GM19438 (cell line): ENCODE measurements at regions not wholly inside any gene's neighbourhood (a gene's known extent, or its start where the extent isn't known, plus 50 kb on each side); places are given as distances from the start of the nearest gene placed in this dataset.

Source experiments
- ATAC-seq: cut with Tn5 transposase; IDR thresholded peaks from one replicate; pipeline ENCODE4 v1.9.1; 2021; ENCODE audit warnings: low read depth; ENCODE audit not compliant: unreplicated experiment

DNA sequence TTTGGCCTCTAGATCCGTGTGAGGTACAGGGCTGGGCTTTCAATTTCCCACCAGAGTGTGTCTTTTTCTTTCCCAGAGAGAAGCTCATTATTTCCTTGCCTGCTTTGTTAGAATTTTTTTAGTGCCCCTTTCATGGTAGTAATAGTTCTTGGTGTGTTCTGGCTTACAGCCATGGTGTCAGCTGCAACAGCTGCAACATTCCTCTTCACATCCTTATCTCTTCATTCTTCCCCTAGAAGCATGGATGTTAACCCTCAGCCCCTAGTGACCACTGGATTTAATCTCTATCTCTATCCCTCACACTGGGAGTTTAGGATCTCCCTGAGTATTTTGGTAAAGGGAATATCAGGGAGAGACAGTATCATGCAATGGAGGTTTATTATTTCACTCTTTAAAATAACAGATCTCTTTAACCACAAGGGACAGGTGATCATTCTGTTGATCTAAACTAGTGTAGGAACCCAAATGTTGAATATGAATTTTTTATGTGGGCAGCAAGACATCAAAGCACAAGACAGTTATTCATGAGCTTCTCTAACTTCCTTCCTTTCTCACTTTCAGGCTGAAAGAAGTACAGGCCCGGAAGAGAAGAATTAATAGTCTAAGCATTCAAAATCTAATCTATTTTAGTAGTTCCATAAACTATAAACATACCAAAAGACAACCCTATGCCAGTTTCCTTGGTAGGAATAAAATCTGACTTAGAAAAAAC is 160.2 kb downstream of the FAM170A start:
- no peak for ATAC-seq

DNA sequence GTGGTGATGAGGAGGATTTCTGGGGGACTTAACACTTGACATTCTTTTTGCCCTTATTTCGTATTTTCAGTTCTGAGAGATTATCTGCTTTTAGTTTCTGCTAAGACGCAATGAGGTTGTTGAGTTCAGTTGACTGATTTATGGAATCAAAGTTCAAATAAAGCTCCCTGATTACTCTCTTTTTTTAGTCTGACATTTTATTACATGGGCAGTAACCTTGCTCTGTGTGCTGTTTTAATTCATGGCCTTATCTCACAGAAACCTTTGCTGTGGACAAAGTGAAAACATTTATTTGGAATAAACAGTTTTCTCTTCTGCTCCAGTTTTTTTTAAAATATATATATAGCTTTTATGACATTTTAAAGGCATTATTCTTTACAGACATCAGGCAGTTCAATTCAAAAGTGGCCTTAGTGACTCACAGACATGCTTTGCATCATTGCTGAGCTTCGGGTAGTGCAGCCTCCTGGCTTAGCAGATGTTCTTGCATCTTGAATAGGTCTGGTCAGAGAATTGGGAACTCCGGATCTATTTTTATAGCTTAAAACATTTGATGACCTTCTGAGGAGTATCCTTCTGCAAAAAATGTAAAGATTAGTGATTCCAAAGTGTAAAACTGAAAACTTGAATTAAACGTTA is 162.9 kb downstream of the FAM170A start:
- ATAC-seq, result no peak

DNA sequence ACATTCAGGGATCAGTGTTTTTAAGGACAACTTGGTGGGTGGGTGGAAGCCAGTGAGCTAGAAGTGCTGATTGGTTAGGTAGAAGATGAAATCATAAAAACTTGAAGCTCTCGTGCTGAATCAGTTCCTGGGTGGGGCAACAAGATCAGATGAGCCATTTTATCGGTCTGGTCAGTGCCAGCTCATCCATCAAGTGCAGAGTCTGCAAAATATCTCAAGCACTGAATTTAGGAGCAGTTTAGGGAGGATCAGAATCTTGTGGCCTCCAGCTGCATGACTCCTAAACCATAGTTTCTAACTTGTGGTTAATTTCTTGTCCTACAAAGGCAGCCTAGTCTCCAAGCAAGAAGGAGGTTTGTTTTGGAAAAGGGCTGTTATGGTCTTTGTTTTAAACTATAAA is 166.4 kb downstream of the FAM170A start:
- ATAC-seq, result no peak

DNA sequence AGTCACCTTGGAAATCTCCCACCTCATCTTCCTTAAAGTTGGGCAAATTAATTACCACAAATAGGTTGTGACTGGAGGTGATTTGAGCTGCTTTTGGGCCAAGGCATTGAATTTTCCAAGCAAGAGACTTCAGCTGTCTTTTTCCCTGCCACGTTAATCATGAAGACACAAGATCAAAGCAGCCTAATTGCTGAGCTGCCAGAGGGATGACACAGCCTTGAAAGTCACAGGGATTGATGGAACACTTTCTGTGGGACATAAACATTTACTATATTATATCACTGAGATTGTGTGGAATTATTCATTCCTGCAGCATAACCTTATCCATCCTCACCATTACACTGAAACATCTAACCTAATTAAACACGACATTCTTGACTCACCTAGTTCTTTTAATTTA is 172.2 kb downstream of the FAM170A start:
- no peak for ATAC-seq

DNA sequence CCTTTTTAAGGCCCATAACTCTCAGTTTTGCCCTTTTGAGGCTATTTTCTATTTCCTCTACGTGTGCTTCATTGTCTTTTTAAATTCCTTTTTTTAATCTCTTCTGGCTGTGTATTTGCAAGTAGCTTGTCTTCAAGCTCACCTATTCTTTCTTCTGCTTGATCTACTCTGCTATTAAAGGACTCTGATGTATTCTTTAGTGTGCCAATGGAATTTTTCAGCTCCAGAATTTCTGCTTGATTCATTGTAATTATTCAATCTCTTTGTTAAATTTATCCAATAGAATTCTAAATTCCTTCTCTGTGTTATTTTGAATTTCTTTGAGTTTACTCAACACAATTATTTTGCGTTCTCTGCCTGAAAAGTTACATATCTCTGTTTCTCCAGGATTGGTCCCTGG is 178.7 kb downstream of the FAM170A start:
- no peak for ATAC-seq

DNA sequence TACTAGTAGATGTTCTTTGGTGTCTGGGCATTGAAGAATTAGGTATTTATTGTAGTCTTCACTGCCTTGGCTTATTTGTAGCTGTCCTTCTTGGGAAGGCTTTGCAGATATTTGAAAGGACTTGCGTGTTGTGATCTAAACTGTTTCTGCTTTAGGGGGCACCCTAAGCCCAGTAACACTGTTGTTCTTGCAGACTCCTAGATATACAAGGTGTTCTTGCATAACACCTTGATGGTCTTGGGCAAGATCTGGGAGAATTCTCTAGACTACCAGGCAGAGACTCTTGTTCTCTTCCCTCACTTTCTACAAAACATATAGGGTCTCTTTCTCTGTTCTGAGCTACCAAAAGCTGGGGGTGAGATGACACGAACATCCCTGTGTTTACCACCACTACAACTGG is 179.1 kb downstream of the FAM170A start:
- ATAC-seq, result no peak

DNA sequence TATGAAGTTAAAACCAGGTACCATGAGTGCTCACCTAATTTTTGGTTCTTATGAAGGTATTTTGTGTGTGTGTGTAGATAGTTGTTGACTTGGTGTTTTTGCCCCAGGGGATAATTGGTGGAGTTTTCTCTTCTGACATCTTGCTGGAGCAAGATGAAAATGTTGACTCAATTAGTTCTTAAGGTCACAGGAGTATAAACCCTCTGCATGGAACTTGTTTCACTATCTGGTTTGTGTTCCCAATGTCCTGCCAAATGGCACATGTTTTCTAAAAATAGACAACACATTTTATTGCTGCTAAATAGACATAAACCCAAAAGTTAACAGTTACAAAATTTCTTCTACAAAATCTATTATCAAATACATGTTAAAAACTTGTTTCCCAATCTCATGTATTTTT is 180.9 kb downstream of the FAM170A start:
- ATAC-seq, result no peak

DNA sequence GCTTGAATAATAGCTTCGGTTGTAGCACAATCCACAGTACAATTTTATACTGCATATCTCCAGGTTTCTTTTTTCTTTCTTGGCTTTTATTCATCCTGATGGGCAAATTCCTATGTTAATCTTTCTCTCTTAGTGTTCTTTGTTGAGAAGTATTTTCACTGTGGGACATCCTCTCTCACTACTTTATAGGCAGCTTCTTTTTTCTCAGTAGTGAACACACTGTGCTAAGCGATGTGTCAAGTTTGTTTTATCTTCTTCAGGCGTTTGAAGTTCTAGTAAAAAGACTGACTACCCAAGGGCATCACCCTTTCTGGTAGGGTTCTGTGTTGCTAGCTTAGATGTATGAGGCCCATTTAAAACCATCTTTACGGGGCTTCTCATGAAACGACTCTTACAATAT is 182.1 kb downstream of the FAM170A start:
- ATAC-seq, result no peak

DNA sequence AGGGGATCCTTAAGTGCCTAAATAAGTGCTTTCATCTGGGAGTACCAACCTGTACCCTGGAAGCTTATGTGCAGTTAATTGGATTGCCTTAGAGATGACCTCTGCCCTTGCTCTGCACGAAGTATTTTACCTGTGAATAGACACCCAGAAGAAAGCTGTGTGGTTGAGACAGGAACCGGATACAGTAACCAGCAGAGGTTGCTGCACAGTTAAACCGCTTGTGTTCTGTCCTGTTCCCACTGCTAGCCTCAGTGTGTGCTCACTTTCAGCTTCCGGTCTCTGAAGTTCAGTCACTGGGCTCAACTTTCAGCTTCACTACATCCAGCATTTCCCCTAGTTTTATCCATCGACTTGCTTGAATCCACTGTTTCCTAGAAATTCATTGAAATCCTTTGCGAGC is 185.3 kb downstream of the FAM170A start:
- ATAC-seq, result no peak

DNA sequence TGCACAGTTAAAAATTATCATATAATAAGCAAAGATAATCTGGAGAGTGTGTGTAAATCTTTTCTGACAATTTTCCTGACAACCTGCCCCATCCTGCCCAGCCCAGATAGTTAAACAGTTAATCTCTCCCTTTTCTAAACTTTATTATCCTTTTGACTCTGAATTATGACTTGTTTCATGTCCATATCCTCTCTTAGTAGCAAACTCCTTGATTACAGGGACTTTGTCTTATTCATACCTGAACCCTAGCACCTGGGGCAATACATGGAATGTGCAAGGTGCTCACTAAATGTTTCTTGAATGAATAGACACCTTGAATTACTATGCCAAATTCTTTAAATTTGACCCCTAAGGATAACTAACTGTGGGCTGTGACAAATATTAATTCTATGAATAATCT is 186.7 kb downstream of the FAM170A start:
- no peak for ATAC-seq

DNA sequence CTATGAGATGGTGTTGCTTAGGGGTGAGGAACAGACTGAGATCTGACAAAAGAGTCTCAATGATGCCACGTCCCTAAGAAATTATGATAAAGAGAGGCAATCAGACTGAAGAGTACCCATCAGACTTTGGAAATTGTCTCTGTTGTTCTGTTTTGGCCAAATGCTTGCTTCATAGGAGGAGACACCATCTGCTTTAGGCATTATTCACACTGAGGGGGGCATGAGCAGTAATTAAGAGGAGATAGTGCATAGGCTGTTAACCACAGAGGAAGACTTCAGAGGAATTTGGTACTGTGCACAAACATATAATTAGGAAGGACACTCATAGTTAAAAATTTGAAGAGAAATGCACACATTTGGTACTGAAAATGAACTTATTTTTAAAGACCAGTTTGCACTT is 190.7 kb downstream of the FAM170A start:
- ATAC-seq, result no peak

DNA sequence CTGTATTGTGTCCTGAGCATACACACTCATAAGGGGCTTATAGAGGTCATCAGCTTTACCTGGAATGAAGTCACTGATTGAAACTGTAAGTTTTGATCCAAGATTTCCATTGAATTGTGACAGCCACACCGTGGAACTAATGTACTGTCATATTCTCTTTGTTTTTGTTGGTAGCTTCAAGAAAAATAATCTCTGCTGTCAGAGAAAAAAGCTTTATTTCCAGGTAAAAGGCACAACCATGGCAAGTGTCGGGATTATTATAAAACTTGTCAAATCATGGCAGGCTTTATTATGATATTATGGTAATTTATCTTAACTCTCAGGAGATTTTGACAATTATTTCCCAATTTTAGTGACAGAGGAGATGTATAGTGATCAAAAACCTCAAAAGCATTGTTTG is 191.2 kb downstream of the FAM170A start:
- ATAC-seq, result no peak

DNA sequence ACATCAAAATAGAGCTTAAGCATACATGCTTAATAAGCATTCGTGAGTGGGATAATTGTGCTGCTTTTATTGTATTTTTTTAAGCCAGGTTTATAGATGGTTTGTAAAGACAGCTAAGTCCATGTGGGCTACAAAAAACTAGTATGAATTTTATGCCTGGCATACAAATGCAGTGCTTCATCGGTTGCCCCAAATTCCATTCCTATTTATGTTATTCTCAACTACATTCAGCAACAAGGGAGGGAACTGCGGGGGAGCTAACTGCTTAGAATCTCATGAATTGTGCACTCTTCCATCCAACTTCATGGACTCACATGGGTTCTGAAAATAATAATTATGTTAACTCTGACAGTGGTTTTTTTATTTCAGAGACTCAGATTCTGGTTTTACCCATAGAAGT is 199.2 kb downstream of the FAM170A start:
- no peak for ATAC-seq

DNA sequence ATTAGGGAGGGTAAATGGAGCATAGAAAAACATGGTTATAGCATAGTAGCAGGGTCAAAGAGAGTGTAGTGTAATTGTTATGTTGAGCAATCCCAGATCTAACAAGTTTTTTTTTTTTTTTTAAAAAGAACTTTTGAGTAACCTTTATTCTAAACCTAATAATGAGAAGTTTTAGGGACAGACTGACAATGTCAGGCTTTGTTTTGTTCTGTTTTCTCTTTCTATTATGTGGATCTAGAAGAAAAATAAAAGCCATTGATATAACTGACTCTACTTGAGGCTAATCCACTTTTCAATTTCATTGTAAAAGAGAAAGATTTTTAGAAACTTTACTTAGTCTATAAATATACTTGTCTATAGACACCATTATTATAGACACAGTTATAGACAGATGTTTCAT is 200.0 kb downstream of the FAM170A start:
- no peak for ATAC-seq

DNA sequence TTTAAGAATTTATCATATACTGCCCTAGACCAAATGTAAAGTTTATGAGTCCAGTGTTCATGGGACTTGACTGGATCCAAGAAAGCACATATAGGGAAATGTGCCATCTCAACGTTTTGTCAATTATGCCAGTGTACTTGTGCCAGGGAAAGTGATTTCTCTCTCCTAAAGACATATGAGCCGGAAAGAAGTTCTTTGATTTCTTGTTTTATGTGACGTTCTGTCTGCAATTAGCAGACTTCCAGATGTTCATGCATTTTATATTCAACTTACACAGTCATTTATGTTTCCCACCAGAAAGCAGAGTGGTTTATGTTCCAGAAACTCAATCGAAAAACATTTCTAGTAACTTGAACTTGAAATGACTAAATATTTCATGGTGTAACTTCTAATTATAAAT is 203.8 kb downstream of the FAM170A start:
- no peak for ATAC-seq

DNA sequence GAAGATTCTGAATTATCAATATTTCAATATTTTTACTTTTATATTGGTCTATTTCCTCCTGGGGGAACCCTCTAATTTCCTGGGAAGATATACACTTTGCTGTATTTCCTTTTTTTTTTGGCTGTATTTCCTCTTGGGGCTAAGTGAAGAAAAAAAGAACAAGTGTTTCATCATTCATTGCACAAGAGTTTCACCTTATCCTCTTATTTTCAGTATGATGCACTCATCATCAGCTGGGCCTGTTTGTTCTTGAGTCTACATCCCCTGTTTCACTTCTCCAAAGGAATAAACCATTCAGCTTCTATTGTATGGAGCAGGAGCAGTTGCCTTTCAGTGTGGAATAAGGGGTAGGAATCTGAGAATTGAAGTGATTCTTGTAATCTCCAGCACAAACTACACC is 210.8 kb downstream of the FAM170A start:
- no peak for ATAC-seq

DNA sequence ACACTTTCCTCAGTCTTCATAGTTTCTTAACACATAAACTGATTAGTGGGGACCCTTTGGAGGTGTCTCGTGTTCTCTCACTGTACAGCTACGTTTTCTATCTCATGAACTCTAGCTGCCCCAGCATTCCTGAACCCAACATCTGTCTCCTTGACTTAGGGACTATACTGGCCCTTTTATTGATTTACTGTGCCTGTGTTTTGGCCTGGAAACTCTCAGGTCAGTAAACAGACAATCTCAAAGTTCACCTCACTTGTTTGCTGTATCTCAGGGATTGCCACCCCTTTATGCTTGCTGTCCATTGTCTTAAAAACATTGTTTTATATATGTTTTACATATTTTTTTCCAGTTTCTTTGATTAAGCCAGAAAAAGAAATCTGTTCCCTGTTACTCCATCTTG is 222.8 kb downstream of the FAM170A start:
- no peak for ATAC-seq

DNA sequence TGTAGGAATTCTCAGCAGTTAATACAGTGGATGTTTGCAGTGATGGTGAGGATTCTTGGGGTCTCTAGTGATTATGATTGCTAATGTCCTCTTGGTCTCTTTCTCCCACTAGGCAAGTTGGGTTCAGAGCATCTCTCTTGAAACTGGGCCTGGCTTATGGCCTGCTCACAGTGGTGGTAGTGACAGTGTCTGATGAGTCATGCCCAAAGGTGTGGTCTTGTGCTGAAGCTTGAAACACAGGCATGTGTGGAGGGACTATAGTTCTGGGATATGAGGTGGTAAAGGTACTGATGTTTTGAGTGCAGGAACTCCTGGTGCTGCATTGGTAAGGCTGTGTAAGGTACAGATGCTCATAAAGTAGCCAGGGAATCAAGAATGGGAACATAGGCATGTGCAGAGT is 231.1 kb downstream of the FAM170A start:
- ATAC-seq, result no peak

DNA sequence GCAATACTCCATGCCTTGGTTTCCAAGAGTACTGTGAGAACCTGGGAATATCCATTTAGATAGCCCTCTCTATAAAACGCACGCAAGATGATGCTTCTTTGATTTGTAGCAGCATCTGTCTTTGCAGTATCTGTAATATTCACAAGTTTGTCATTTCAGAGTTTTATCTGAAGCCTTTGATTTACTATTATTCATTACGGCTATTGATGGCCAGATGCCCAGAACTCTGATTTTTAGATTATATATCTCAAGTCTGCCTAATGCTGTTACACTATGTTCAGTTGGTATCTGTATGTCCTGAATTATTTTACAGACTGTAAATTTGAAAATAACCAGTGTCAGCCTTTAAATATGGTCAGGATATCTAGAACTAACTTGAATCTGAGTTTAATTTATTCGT is 233.3 kb downstream of the FAM170A start:
- no peak for ATAC-seq

DNA sequence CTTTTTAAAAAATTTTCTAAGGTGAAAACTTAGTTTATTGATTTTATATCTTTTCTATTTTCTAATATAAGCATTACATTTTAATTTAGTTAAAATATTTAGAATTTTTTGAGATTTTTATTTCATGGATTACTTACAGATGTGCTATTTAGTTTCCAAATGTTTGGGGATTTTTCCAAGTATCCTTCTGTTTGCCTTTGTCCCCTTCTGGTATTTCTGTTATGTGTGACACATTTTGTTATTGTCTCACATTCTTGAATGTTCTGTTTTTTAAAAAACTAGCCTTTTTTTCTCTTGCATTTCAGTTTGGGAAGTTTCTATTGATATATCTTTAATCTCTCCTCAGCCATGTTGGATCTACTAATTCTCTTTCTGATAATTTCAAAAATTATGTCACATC is 234.9 kb downstream of the FAM170A start:
- no peak for ATAC-seq

DNA sequence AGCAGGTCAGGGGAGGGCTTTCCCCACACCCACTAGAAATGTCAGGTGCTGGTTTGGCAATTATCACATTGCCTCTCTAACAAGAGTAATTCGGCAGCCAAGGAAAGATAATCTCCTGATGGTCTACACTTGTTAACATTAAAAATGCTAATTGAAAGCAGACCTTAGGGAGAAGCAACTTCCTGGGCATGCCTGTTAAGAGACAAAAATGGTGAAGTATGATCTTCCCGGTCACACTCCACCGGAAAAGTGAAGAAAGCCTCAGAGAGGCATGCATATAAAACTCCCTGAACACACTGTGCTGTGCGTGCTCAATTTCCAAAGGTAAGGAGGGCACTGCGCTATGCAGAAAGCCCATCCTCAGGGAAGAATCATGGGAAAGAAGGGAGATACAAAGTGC is 244.3 kb downstream of the FAM170A start:
- no peak for ATAC-seq

DNA sequence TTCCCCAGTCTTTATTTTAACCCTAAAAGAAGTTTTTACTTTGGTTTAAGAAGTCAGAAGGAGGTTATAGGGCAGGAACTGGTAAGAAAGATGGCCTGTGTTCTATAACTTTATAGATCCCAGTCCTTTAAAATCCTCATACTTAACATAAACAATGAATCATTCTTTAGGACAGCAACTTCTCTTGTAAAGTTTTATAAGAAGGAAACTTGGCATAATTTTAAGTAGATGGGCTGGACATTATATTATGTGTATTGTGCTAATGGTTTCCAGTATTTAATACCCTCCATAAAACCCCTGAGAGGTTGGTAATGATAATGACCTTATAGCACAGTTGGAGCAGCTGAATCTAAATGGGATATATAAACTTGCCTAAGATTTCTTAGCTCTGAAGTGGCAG is 247.2 kb downstream of the FAM170A start:
- ATAC-seq, result no peak

DNA sequence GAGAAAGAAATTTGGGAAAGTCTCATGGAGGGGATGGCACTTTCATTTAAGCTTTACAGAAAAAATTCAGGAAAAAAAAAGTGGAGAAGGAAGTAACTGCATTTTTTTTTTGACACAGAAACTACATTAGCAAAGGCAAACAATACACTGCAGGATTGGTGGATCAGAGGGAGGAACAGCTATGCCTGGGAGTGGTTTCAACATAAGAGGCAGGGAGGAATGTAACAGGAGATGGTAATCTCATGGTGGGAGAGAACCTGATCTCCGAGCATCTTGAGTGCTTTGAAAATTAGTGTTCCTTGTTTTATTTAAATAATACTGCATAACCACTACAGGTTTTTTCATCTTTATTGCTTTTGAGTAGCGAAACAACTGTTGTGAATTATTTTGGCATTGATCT is 249.4 kb downstream of the FAM170A start:
- no peak for ATAC-seq
